KBM-7 (cell line): ENCODE measurements at regions not wholly inside any gene's neighbourhood (a gene's known extent, or its start where the extent isn't known, plus 50 kb on each side); places are given as distances from the start of the nearest gene placed in this dataset.

Experiments
- DNase-seq: peaks from one replicate; pipeline ENCODE4 v3.0.0-alpha.2; 2015
- in situ Hi-C: fragments of 300-500 bp; cut with MboI; formaldehyde crosslinking; loops from 2 replicates; pipeline ENCODE4 v1.14.3; 2020; ENCODE audit warnings: low sequenced_read_pairs, low pct_unique_long_range_greater_than_20kb, mixed read lengths

GRCh38 chr15:95600367-95600766 is 730.1 kb upstream of the NR2F2 start:
- no peak for DNase-seq

GRCh38 chr15:95600884-95601283 is 729.6 kb upstream of the NR2F2 start:
- in situ Hi-C loops: no loop called here

More at GRCh38 chr15:95600367-95600766, 730.1 kb upstream of the NR2F2 start:
- in situ Hi-C loops: no loop called here

GRCh38 chr15:95601525-95601924 is 729.0 kb upstream of the NR2F2 start:
- no peak for DNase-seq
- in situ Hi-C loops: no loop called here

More at GRCh38 chr15:95600884-95601283, 729.6 kb upstream of the NR2F2 start:
- DNase-seq: no peak

- DNase-seq: no peak
- in situ Hi-C loops: no loop called here
These were observed 726.7 kb upstream of the NR2F2 start for GRCh38 chr15:95603802-95604201.

GRCh38 chr15:95604634-95605036 is 725.9 kb upstream of the NR2F2 start:
- in situ Hi-C loops: no loop called here
- no peak for DNase-seq

GRCh38 chr15:95605098-95605497 is 725.4 kb upstream of the NR2F2 start:
- DNase-seq: no peak
- in situ Hi-C loops: no loop called here

- in situ Hi-C loops: no loop called here
- no peak for DNase-seq
These were observed 723.9 kb upstream of the NR2F2 start for GRCh38 chr15:95606551-95606950.

GRCh38 chr15:95608371-95608770 is 722.1 kb upstream of the NR2F2 start:
- in situ Hi-C loops: no loop called here
- no peak for DNase-seq

- in situ Hi-C loops: no loop called here
These were observed 721.4 kb upstream of the NR2F2 start for GRCh38 chr15:95609096-95609495.

GRCh38 chr15:95610945-95611344 is 719.6 kb upstream of the NR2F2 start:
- in situ Hi-C loops: no loop called here
- DNase-seq: no peak

More at GRCh38 chr15:95609096-95609495, 721.4 kb upstream of the NR2F2 start:
- DNase-seq: no peak

GRCh38 chr15:95615436-95615835 is 715.1 kb upstream of the NR2F2 start:
- in situ Hi-C loops: no loop called here
- no peak for DNase-seq

GRCh38 chr15:95616306-95616705 is 714.2 kb upstream of the NR2F2 start:
- in situ Hi-C loops: no loop called here
- no peak for DNase-seq

GRCh38 chr15:95620934-95621579 is 709.4 kb upstream of the NR2F2 start:
- no peak for DNase-seq
- in situ Hi-C loops: no loop called here

- in situ Hi-C loops: no loop called here
- DNase-seq: no peak
These were observed 707.7 kb upstream of the NR2F2 start for GRCh38 chr15:95622843-95623242.

GRCh38 chr15:95624100-95624499 is 706.4 kb upstream of the NR2F2 start:
- in situ Hi-C loops: no loop called here
- no peak for DNase-seq

GRCh38 chr15:95624616-95625361 is 705.7 kb upstream of the NR2F2 start:
- no peak for DNase-seq
- in situ Hi-C loops: no loop called here

GRCh38 chr15:95626501-95627361 is 703.8 kb upstream of the NR2F2 start:
- in situ Hi-C loops: no loop called here

GRCh38 chr15:95629503-95630168 is 700.9 kb upstream of the NR2F2 start:
- in situ Hi-C loops: no loop called here
- DNase-seq: no peak

More at GRCh38 chr15:95626501-95627361, 703.8 kb upstream of the NR2F2 start:
- DNase-seq: no peak

- no peak for DNase-seq
- in situ Hi-C loops: no loop called here
These were observed 699.8 kb upstream of the NR2F2 start for GRCh38 chr15:95630683-95631082.
